PFSK-1 (cell line): ENCODE measurements at regions not wholly inside any gene's neighbourhood (a gene's known extent, or its start where the extent isn't known, plus 50 kb on each side); places are given as distances from the start of the nearest gene placed in this dataset.

ENCODE experiments used
- POLR2AphosphoS5 ChIP-seq: IDR thresholded peaks from 2 replicates; pipeline ENCODE4 v1.6.1; 2012; ENCODE audit warnings: low read depth, mild to moderate bottlenecking, control low read depth, low read length, moderate library complexity
- TF ChIP-seq, protein P1 (sequence below), 2 experiments: IDR thresholded peaks; 2 replicates each; pipeline versions ENCODE4 v1.6.1 to v1.8.0; 2011 to 2012; ENCODE audit warnings: low read depth in 2 of 2, low read length in 2 of 2, control low read depth in 1 of 2, inconsistent platforms in 1 of 2, mild to moderate bottlenecking in 1 of 2, moderate library complexity in 1 of 2; ENCODE audit not compliant: insufficient read depth in 1 of 2

DNA sequence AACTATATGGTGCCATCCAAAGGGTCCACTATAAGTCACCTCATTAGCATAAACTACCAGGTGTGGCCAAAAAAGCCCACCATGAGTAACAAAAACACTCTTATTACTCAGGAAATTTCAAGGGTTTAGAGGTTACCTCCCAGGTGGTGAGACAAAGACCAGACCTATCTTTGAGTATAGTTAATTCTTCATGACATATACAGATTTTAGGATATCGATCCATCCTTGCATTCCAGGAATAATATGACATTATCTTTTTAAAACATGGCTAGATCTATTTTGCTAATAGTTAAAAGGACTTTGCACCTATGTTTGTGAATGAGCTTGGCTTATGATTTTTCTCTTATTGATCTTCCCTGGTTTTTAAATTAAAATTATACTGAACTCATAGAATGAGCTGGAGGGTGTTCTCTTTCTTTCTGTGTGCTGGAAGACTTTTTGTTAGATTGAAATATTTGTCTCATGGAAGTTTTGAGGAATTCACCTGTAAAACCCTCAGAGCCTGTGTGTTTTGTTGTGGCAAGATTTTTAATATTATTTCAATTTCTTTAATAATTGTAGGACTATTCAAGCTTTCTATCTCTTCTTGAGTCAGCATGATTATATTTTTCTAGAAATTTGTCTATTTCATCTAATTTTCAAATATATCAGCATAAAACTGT, 138.7 kb upstream of the SLC45A1 start:
- no peak for TF ChIP-seq POLR2AphosphoS5
- TF ChIP-seq, protein P1, sequence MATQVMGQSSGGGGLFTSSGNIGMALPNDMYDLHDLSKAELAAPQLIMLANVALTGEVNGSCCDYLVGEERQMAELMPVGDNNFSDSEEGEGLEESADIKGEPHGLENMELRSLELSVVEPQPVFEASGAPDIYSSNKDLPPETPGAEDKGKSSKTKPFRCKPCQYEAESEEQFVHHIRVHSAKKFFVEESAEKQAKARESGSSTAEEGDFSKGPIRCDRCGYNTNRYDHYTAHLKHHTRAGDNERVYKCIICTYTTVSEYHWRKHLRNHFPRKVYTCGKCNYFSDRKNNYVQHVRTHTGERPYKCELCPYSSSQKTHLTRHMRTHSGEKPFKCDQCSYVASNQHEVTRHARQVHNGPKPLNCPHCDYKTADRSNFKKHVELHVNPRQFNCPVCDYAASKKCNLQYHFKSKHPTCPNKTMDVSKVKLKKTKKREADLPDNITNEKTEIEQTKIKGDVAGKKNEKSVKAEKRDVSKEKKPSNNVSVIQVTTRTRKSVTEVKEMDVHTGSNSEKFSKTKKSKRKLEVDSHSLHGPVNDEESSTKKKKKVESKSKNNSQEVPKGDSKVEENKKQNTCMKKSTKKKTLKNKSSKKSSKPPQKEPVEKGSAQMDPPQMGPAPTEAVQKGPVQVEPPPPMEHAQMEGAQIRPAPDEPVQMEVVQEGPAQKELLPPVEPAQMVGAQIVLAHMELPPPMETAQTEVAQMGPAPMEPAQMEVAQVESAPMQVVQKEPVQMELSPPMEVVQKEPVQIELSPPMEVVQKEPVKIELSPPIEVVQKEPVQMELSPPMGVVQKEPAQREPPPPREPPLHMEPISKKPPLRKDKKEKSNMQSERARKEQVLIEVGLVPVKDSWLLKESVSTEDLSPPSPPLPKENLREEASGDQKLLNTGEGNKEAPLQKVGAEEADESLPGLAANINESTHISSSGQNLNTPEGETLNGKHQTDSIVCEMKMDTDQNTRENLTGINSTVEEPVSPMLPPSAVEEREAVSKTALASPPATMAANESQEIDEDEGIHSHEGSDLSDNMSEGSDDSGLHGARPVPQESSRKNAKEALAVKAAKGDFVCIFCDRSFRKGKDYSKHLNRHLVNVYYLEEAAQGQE (IDR thresholded peaks at IDR 0.05; ENCODE audit: insufficient read depth in 1 of 2, low read depth in 2 of 2, low read length in 2 of 2), result no peak
